GM18499 (cell line): ENCODE measurements at regions not wholly inside any gene's neighbourhood (a gene's known extent, or its start where the extent isn't known, plus 50 kb on each side); places are given as distances from the start of the nearest gene placed in this dataset.

Source experiments
- ATAC-seq: cut with Tn5 transposase; IDR thresholded peaks from one replicate; pipeline ENCODE4 v1.9.1; 2021; ENCODE audit warnings: moderate number of reproducible peaks; ENCODE audit not compliant: insufficient read depth, unreplicated experiment

- ATAC-seq, result peak; percentile 73
These were observed 77.5 kb upstream of the HK2 start for GRCh38 chr2:74756356-74756890.

- no peak for ATAC-seq
These were observed 73.9 kb upstream of the HK2 start for GRCh38 chr2:74759986-74760385.

- ATAC-seq, result no peak
These were observed 72.9 kb upstream of the HK2 start for GRCh38 chr2:74760875-74761630.

GRCh38 chr2:74762789-74763188 is 71.1 kb upstream of the HK2 start:
- no peak for ATAC-seq

- ATAC-seq, result no peak
These were observed 69.9 kb upstream of the HK2 start for GRCh38 chr2:74763962-74764428.

- ATAC-seq, result no peak
These were observed 69.3 kb upstream of the HK2 start for GRCh38 chr2:74764429-74765272.

GRCh38 chr2:74766780-74767179 is 67.1 kb upstream of the HK2 start:
- ATAC-seq, result no peak

GRCh38 chr2:74767618-74768017 is 66.3 kb upstream of the HK2 start:
- ATAC-seq, result no peak

GRCh38 chr2:74768401-74768914 is 65.5 kb upstream of the HK2 start:
- ATAC-seq, result no peak

- ATAC-seq, result no peak
These were observed 61.9 kb upstream of the HK2 start for GRCh38 chr2:74772046-74772445.

- no peak for ATAC-seq
These were observed 56.6 kb upstream of the HK2 start for GRCh38 chr2:74777161-74777900.

- ATAC-seq, result no peak
These were observed 55.3 kb upstream of the HK2 start for GRCh38 chr2:74778381-74779264.

GRCh38 chr2:74779265-74779558 is 54.7 kb upstream of the HK2 start:
- no peak for ATAC-seq

- no peak for ATAC-seq
These were observed 54.3 kb upstream of the HK2 start for GRCh38 chr2:74779587-74780135.
